Activated CD4-positive, alpha-beta T cell treated with anti-CD3 and anti-CD28 coated beads, Interleukin-2, amount 10 ng/mL, durations not matched to agents 24 days and 14 days (primary cell): ENCODE measurements at regions not wholly inside any gene's neighbourhood (a gene's known extent, or its start where the extent isn't known, plus 50 kb on each side); places are given as distances from the start of the nearest gene placed in this dataset.

Source experiments
- DNase-seq: peaks from one replicate; pipeline ENCODE4 v3.0.0; 2022
- H3K27ac Mint-ChIP-seq: one replicate; pipeline ENCODE4 v1.8.0; 2022; ENCODE audit warnings: mild to moderate bottlenecking, mixed read lengths
- H3K27me3 Mint-ChIP-seq: one replicate; pipeline ENCODE4 v1.8.0; 2022; ENCODE audit warnings: mixed read lengths
- H3K36me3 Mint-ChIP-seq: one replicate; pipeline ENCODE4 v1.8.0; 2022; ENCODE audit warnings: low read depth, mild to moderate bottlenecking, mixed read lengths
- H3K4me1 Mint-ChIP-seq: one replicate; pipeline ENCODE4 v1.8.0; 2021; ENCODE audit warnings: mixed read lengths
- H3K4me3 Mint-ChIP-seq: one replicate; pipeline ENCODE4 v1.8.0; 2022; ENCODE audit warnings: mild to moderate bottlenecking, moderate library complexity, mixed read lengths
- H3K9me3 Mint-ChIP-seq: one replicate; pipeline ENCODE4 v1.8.0; 2021; ENCODE audit warnings: mixed read lengths
- intact Hi-C: fragments of 100-400 bp; cut with micrococcal nuclease; formaldehyde crosslinking; loops from one replicate; pipeline ENCODE4 v1.15.1; 2023

GRCh38 chr18:4587204-4587603 is 132.1 kb upstream of the DLGAP1 start:
- Mint-ChIP-seq H3K27me3 (no peaks in the 10 kb centered on the region), H3K9me3 (peaks cover 4% of the 10 kb centered on the region), H3K4me1 (no peaks in the 10 kb centered on the region), H3K4me3 (no peak overlapping the region), H3K27ac (no peak overlapping the region), H3K36me3 (no peaks in the 10 kb centered on the region)
- intact Hi-C loops = no loop called here
- DNase-seq = no peak

GRCh38 chr18:4586731-4587130 is 131.6 kb upstream of the DLGAP1 start:
- Mint-ChIP-seq H3K27ac (no peak overlapping the region), H3K4me3 (no peak overlapping the region)

DNA sequence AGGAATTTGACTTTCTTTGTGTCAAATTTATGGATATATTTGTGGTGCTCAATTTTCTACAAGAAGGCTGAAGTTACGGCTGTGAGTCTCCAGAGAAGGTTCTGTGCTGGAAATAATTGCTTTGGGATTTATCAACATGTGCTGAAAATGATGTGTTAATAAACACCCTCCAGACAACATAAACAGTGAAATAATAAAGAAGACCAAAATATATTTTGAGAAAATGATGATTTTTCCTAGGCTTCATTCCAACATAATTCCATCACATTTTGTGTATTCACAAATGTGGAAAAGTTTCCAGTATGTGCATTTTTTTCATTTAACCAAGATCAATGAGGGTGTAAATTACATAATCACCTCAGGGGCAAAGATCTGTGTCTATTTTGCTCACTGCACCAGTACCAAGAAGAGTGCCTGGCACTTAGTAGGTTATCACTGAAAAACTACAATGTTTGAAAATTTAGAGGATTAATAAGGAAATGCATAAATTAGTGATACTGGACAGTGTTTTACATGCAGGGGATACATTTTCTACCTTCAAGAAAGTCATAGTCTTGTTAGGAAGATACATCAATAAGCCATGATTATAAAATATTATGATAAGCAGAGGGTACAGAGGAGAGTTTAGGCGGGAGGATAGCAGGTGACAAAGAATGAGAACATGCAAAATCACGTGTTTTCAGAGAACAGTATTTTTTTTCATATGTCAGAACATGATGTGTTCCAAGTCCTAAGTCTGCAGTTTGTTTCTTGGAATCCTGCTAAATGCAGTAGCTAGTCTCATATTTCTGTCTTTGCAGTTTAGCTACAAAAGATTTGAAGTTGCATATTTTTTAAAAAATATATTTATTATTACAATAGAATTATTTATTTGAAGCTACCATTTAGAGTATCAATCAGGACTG is 127.6 kb upstream of the DLGAP1 start:
- no peaks in the 10 kb centered on the region for H3K27me3 Mint-ChIP-seq
- no peak overlapping the region for H3K4me3 Mint-ChIP-seq
- H3K27ac Mint-ChIP-seq = no peak overlapping the region
- no peak for DNase-seq
- H3K9me3 Mint-ChIP-seq = peaks cover 12% of the 10 kb centered on the region
- H3K36me3 Mint-ChIP-seq = no peaks in the 10 kb centered on the region
- no peaks in the 10 kb centered on the region for H3K4me1 Mint-ChIP-seq
- intact Hi-C loops = no loop called here

More at GRCh38 chr18:4586731-4587130, 131.6 kb upstream of the DLGAP1 start:
- Mint-ChIP-seq H3K4me1 (no peaks in the 10 kb centered on the region), H3K36me3 (no peaks in the 10 kb centered on the region), H3K9me3 (peaks cover 4% of the 10 kb centered on the region), H3K27me3 (no peaks in the 10 kb centered on the region)
- intact Hi-C loops = no loop called here
- DNase-seq = no peak

- no peaks in the 10 kb centered on the region for H3K27me3 Mint-ChIP-seq
- H3K4me3 Mint-ChIP-seq = no peak overlapping the region
- DNase-seq = no peak
- peaks cover 16% of the 10 kb centered on the region for H3K9me3 Mint-ChIP-seq
- no peaks in the 10 kb centered on the region for H3K4me1 Mint-ChIP-seq
- no peaks in the 10 kb centered on the region for H3K36me3 Mint-ChIP-seq
- H3K27ac Mint-ChIP-seq = no peak overlapping the region
- intact Hi-C loops = no loop called here
These were observed 126.9 kb upstream of the DLGAP1 start for GRCh38 chr18:4581966-4582365.

- H3K4me3 Mint-ChIP-seq = no peak overlapping the region
- intact Hi-C loops = no loop called here
- no peaks in the 10 kb centered on the region for H3K4me1 Mint-ChIP-seq
- H3K27me3 Mint-ChIP-seq = no peaks in the 10 kb centered on the region
- H3K36me3 Mint-ChIP-seq = no peaks in the 10 kb centered on the region
- no peak for DNase-seq
- H3K9me3 Mint-ChIP-seq = peaks cover 21% of the 10 kb centered on the region
- no peak overlapping the region for H3K27ac Mint-ChIP-seq
These were observed 123.3 kb upstream of the DLGAP1 start for GRCh38 chr18:4578449-4578848.

DNA sequence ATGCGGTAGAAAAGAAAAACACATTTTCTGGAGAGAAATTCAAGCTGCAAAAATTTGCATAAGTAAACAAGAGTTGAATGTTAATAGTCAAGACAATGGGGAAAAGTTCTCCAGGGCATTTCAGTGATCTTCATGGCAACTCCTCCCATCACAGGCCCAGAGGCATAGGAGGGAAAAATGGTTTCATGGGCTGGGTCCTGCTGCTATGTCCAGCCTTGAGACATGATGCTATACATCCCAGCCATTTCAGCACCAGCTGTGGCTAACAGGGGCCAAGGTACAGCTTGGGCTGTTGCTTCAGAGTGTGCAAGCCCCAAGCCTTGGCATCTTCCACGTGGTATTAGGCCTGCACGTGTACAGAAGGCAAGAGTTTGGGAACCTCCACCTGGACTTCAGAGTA is 118.6 kb upstream of the DLGAP1 start:
- Mint-ChIP-seq H3K9me3 (peaks cover 23% of the 10 kb centered on the region), H3K27ac (no peak overlapping the region), H3K4me3 (no peak overlapping the region), H3K4me1 (no peaks in the 10 kb centered on the region), H3K36me3 (no peaks in the 10 kb centered on the region), H3K27me3 (no peaks in the 10 kb centered on the region)
- intact Hi-C loops = no loop called here
- no peak for DNase-seq

DNA sequence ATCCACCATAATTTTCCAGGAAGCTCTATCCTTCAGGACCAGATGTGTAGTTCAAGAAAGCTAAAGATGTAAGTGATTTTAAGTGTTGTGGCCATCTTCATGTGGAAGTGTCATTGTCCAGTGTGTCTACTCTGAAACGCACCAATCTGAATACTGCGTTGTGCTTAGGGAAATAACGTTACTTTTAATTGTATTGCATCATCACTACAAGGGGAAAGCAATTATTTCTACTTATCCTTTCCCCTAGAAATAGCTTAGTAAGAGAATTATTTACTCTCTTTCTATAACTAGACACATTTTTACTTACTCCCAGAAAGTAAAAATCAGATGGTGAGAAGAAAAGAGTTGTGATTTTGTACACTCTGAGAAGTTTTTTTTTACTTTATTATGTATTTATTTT is 102.4 kb upstream of the DLGAP1 start:
- Mint-ChIP-seq H3K4me3 (no peak overlapping the region), H3K27ac (no peak overlapping the region), H3K9me3 (peaks cover 8% of the 10 kb centered on the region), H3K36me3 (no peaks in the 10 kb centered on the region), H3K4me1 (no peaks in the 10 kb centered on the region), H3K27me3 (no peaks in the 10 kb centered on the region)
- no peak for DNase-seq
- intact Hi-C loops = no loop called here

DNA sequence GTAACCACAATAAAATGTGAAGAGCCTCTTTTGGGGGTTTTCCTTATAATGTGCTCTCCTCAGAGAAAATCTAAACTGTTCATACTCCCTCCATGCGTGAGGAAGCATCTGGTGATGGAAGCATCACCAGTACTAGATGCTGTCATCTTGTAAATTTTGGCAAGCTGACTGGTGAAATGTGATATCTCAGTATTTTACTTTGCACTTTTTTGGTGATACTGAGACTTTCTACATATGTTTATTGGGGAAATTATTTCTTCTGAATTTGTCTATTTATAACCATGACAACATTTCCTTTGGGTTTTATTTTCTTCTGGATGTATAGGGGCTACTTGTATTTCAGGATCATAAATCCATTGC is 95.9 kb upstream of the DLGAP1 start:
- no peak overlapping the region for H3K27ac Mint-ChIP-seq
- intact Hi-C loops = no loop called here
- H3K4me1 Mint-ChIP-seq = no peaks in the 10 kb centered on the region
- no peaks in the 10 kb centered on the region for H3K9me3 Mint-ChIP-seq
- DNase-seq = no peak
- no peaks in the 10 kb centered on the region for H3K27me3 Mint-ChIP-seq
- no peak overlapping the region for H3K4me3 Mint-ChIP-seq
- no peaks in the 10 kb centered on the region for H3K36me3 Mint-ChIP-seq

DNA sequence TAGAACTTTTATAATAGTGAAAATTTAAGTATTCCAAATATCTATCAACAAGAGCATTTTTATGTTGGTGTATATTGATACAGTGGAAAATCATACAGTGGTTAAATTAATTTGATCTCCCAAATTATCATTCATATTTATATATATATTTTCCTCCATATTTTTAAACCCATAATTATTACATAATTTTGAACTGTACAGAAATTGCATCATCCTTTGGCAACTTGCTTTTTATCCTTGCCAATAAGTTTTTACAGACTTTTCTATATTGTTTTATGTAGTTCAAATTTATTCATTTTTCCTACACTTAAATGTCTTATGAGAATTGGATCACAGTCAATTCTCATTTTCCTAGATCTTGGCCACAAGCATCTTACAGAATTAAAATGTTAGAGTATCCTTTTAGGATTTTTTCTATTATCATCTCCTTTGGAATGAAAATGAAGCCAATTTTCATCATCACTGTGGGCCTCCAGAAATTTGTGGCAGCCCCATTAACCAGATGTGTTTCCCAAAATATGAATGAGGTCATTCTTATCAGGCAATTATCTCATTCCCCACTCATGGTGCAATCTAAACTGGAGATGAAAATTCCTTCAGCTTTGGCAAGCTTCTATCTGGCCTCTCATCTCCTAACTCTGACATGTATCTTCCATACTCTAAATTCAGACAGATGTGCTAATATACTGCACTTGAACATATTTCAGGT is 94.2 kb upstream of the DLGAP1 start:
- H3K4me3 Mint-ChIP-seq = no peak overlapping the region
- no peak overlapping the region for H3K27ac Mint-ChIP-seq
- H3K27me3 Mint-ChIP-seq = no peaks in the 10 kb centered on the region
- peaks cover 4% of the 10 kb centered on the region for H3K9me3 Mint-ChIP-seq
- H3K4me1 Mint-ChIP-seq = no peaks in the 10 kb centered on the region
- DNase-seq = no peak
- intact Hi-C loops = no loop called here
- H3K36me3 Mint-ChIP-seq = no peaks in the 10 kb centered on the region

DNA sequence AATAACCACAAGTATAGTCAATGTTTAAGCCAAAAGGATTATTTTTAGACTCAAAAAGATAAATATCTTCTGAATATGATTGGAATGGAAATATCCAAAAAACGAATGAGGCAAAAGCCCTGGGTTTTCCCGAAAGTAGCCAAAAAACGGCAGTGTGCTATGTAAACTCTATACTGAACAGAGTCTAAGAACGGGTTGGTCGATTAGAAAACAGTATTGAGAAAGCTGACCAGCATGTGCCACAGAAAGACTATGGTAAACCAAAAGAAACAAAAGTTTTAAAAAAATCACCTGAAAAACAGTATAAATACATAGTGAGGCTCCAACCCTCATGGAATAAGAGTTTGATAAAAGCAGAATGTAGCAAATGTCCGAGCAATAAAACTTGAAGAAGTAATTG is 92.0 kb upstream of the DLGAP1 start:
- no peaks in the 10 kb centered on the region for H3K36me3 Mint-ChIP-seq
- no peak overlapping the region for H3K4me3 Mint-ChIP-seq
- H3K4me1 Mint-ChIP-seq = no peaks in the 10 kb centered on the region
- intact Hi-C loops = no loop called here
- H3K9me3 Mint-ChIP-seq = peaks cover 4% of the 10 kb centered on the region
- H3K27me3 Mint-ChIP-seq = no peaks in the 10 kb centered on the region
- no peak for DNase-seq
- H3K27ac Mint-ChIP-seq = no peak overlapping the region

GRCh38 chr18:4544142-4544541 is 89.0 kb upstream of the DLGAP1 start:
- Mint-ChIP-seq H3K27ac (no peak overlapping the region), H3K4me3 (no peak overlapping the region), H3K27me3 (no peaks in the 10 kb centered on the region), H3K36me3 (no peaks in the 10 kb centered on the region), H3K4me1 (no peaks in the 10 kb centered on the region), H3K9me3 (peaks cover 8% of the 10 kb centered on the region)
- DNase-seq = no peak
- intact Hi-C loops = no loop called here

GRCh38 chr18:4543711-4544110 is 88.6 kb upstream of the DLGAP1 start:
- no peaks in the 10 kb centered on the region for H3K36me3 Mint-ChIP-seq
- no peak overlapping the region for H3K27ac Mint-ChIP-seq
- H3K4me1 Mint-ChIP-seq = no peaks in the 10 kb centered on the region
- peaks cover 8% of the 10 kb centered on the region for H3K9me3 Mint-ChIP-seq
- no peak overlapping the region for H3K4me3 Mint-ChIP-seq
- intact Hi-C loops = no loop called here
- DNase-seq = no peak
- no peaks in the 10 kb centered on the region for H3K27me3 Mint-ChIP-seq

- Mint-ChIP-seq H3K4me3 (no peak overlapping the region), H3K4me1 (no peaks in the 10 kb centered on the region), H3K36me3 (no peaks in the 10 kb centered on the region), H3K27me3 (no peaks in the 10 kb centered on the region), H3K9me3 (peaks cover 12% of the 10 kb centered on the region), H3K27ac (no peak overlapping the region)
- no peak for DNase-seq
- intact Hi-C loops = no loop called here
These were observed 86.5 kb upstream of the DLGAP1 start for GRCh38 chr18:4541588-4541987.

GRCh38 chr18:4536447-4536846 is 81.3 kb upstream of the DLGAP1 start:
- Mint-ChIP-seq H3K4me3 (no peak overlapping the region), H3K9me3 (peaks cover 19% of the 10 kb centered on the region), H3K36me3 (no peaks in the 10 kb centered on the region), H3K27me3 (no peaks in the 10 kb centered on the region), H3K27ac (no peak overlapping the region), H3K4me1 (no peaks in the 10 kb centered on the region)
- intact Hi-C loops = no loop called here
- DNase-seq = no peak
